Immature natural killer cell (primary cell): ENCODE measurements at regions not wholly inside any gene's neighbourhood (a gene's known extent, or its start where the extent isn't known, plus 50 kb on each side); places are given as distances from the start of the nearest gene placed in this dataset.
"Not testable (repeated sequence)": the region's sequence is repeated elsewhere in the genome, so short reads cannot be mapped to it uniquely, and the experiment has no call there.

ENCODE experiments used
- DNase-seq, 3 donors: peaks; one replicate each; pipeline ENCODE4 v3.0.0; 2022; ENCODE audit warnings: mixed read lengths in 1 of 3
- H3K27ac Mint-ChIP-seq, 6 donors: one replicate each; pipeline ENCODE4 v1.8.0; 2020; ENCODE audit warnings: mixed read lengths in 6 of 6, mild to moderate bottlenecking in 5 of 6, inconsistent platforms in 4 of 6, moderate library complexity in 3 of 6
- H3K27me3 Mint-ChIP-seq, 3 donors: one replicate each; pipeline ENCODE4 v1.8.0; 2020 to 2021; ENCODE audit warnings: low read depth in 3 of 3, mild to moderate bottlenecking in 3 of 3, mixed read lengths in 3 of 3, moderate library complexity in 3 of 3, inconsistent platforms in 1 of 3
- H3K36me3 Mint-ChIP-seq, 3 donors: one replicate each; pipeline ENCODE4 v1.8.0; 2020; ENCODE audit warnings: mixed read lengths in 3 of 3, inconsistent platforms in 2 of 3, mild to moderate bottlenecking in 2 of 3
- H3K4me1 Mint-ChIP-seq, 2 donors: one replicate each; pipeline ENCODE4 v1.8.0; 2020; ENCODE audit warnings: inconsistent platforms in 2 of 2, mild to moderate bottlenecking in 2 of 2, mixed read lengths in 2 of 2, moderate library complexity in 1 of 2
- H3K4me3 Mint-ChIP-seq, 5 donors: one replicate each; pipeline ENCODE4 v1.8.0; 2020; ENCODE audit warnings: mild to moderate bottlenecking in 5 of 5, mixed read lengths in 5 of 5, inconsistent platforms in 3 of 5, moderate library complexity in 3 of 5
- H3K9me3 Mint-ChIP-seq, 6 donors: one replicate each; pipeline ENCODE4 v1.8.0; 2020; ENCODE audit warnings: mild to moderate bottlenecking in 6 of 6, mixed read lengths in 6 of 6, inconsistent platforms in 4 of 6, moderate library complexity in 3 of 6

- not testable (repeated sequence) for DNase-seq, H3K27ac Mint-ChIP-seq, H3K36me3 Mint-ChIP-seq, H3K4me3 Mint-ChIP-seq, H3K4me1 Mint-ChIP-seq, H3K27me3 Mint-ChIP-seq
- H3K9me3 Mint-ChIP-seq = peaks cover 47 to 89% (median 74%) of the 10 kb centered on the region in 6 donors
Observed at GRCh38 chr21:9786092-9786491, 735.3 kb upstream of the TPTE start.

GRCh38 chr21:9788281-9788680, 733.1 kb upstream of the TPTE start:
- not testable (repeated sequence) for H3K27ac Mint-ChIP-seq, DNase-seq, H3K4me1 Mint-ChIP-seq, H3K27me3 Mint-ChIP-seq, H3K4me3 Mint-ChIP-seq
- peaks cover 44 to 89% (median 79%) of the 10 kb centered on the region in 6 donors for H3K9me3 Mint-ChIP-seq
- H3K36me3 Mint-ChIP-seq = peaks cover 3 to 15% (median 3%) of the 10 kb centered on the region in 3 donors

GRCh38 chr21:9790354-9790753, 731.0 kb upstream of the TPTE start:
- not testable (repeated sequence) for H3K4me1 Mint-ChIP-seq
- Mint-ChIP-seq H3K36me3 (peaks cover 0 to 15% (median 3%) of the 10 kb centered on the region in 3 donors), H3K9me3 (peaks cover 53 to 92% (median 80%) of the 10 kb centered on the region in 6 donors)

GRCh38 chr21:9791453-9791852, 729.9 kb upstream of the TPTE start:
- Mint-ChIP-seq H3K36me3 (peaks cover 0 to 15% (median 3%) of the 10 kb centered on the region in 3 donors), H3K9me3 (peaks cover 57 to 93% (median 80%) of the 10 kb centered on the region in 6 donors)
- not testable (repeated sequence) for H3K27ac Mint-ChIP-seq, H3K27me3 Mint-ChIP-seq, H3K4me3 Mint-ChIP-seq, H3K4me1 Mint-ChIP-seq, DNase-seq

More at GRCh38 chr21:9790354-9790753, 731.0 kb upstream of the TPTE start:
- not testable (repeated sequence) for H3K4me3 Mint-ChIP-seq, H3K27me3 Mint-ChIP-seq, DNase-seq, H3K27ac Mint-ChIP-seq

- not testable (repeated sequence) for H3K4me1 Mint-ChIP-seq, H3K27me3 Mint-ChIP-seq, DNase-seq, H3K27ac Mint-ChIP-seq, H3K4me3 Mint-ChIP-seq
- H3K36me3 Mint-ChIP-seq = peaks cover 0 to 11% (median 3%) of the 10 kb centered on the region in 3 donors
- H3K9me3 Mint-ChIP-seq = peaks cover 40 to 64% (median 53%) of the 10 kb centered on the region in 6 donors
Observed at GRCh38 chr21:9795291-9795690, 726.1 kb upstream of the TPTE start.

- H3K9me3 Mint-ChIP-seq = peaks cover 36 to 58% (median 48%) of the 10 kb centered on the region in 6 donors
- not testable (repeated sequence) for H3K27me3 Mint-ChIP-seq, H3K27ac Mint-ChIP-seq, H3K4me3 Mint-ChIP-seq, H3K4me1 Mint-ChIP-seq, DNase-seq
- H3K36me3 Mint-ChIP-seq = peaks cover 0 to 11% (median 3%) of the 10 kb centered on the region in 3 donors
Observed at GRCh38 chr21:9796293-9796692, 725.1 kb upstream of the TPTE start.

DNA sequence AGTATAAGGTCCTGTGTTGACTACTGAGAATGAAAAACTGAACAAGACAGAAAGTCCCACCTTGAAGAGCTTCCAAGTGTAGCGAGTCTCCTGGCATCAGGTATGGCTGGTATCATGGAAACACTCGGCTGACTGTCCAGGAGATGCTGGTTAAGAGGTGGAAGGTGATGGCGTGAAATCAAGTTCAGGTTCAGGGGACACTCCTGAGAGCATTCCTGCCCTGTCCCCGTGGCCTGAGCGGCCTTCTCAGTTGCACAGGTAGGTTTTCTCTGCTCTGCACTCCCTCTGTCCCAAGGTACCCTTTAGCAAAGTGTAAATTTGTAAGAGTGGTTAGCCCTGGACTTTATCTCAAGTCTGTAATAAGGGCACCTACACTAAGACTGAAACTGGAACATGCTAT, 713.7 kb upstream of the TPTE start:
- not testable (repeated sequence) for H3K4me1 Mint-ChIP-seq, H3K27me3 Mint-ChIP-seq, H3K4me3 Mint-ChIP-seq, H3K27ac Mint-ChIP-seq, DNase-seq, H3K9me3 Mint-ChIP-seq, H3K36me3 Mint-ChIP-seq

GRCh38 chr21:9811223-9812004, 710.0 kb upstream of the TPTE start:
- not testable (repeated sequence) for DNase-seq, H3K4me1 Mint-ChIP-seq, H3K36me3 Mint-ChIP-seq, H3K27ac Mint-ChIP-seq, H3K27me3 Mint-ChIP-seq, H3K4me3 Mint-ChIP-seq, H3K9me3 Mint-ChIP-seq

GRCh38 chr21:9812507-9812906, 708.9 kb upstream of the TPTE start:
- not testable (repeated sequence) for H3K27ac Mint-ChIP-seq, H3K4me3 Mint-ChIP-seq, H3K9me3 Mint-ChIP-seq, H3K4me1 Mint-ChIP-seq, DNase-seq, H3K36me3 Mint-ChIP-seq, H3K27me3 Mint-ChIP-seq

GRCh38 chr21:9813894-9814814, 707.2 kb upstream of the TPTE start:
- not testable (repeated sequence) for H3K27ac Mint-ChIP-seq, H3K4me1 Mint-ChIP-seq, H3K36me3 Mint-ChIP-seq, DNase-seq, H3K4me3 Mint-ChIP-seq, H3K9me3 Mint-ChIP-seq, H3K27me3 Mint-ChIP-seq

GRCh38 chr21:9815181-9815789, 706.1 kb upstream of the TPTE start:
- not testable (repeated sequence) for DNase-seq, H3K36me3 Mint-ChIP-seq, H3K4me3 Mint-ChIP-seq, H3K27ac Mint-ChIP-seq, H3K27me3 Mint-ChIP-seq, H3K4me1 Mint-ChIP-seq, H3K9me3 Mint-ChIP-seq

DNA sequence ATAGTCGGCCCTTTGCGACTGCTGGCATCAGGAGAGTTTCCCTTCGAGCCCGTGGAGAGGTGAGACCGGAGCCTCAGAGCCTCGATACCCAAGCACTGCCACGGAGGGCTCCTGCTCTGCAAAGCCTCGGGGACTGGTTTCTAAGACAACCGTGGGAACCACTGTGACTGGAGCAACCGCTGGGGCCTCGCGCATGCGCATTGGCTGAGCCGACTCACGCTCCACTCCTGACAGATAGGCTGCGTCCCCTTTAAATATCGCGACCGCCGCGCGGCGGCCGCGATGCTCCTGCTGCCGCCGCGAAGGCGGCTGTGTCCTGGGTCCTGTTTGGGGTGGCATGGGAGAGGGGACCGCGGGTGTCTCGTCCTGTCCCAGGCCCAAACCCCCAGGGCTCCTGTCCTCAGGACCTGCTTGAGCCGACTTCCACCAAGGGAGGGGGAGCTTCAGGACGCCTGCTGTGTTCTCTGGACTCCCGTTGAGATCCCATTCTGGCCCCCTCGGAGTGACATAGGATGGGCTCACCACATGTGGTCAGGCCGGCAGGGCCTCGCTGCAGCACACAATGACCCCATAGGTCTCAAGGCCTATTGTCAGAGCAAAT, 704.5 kb upstream of the TPTE start:
- H3K4me3 Mint-ChIP-seq, H3K4me1 Mint-ChIP-seq, DNase-seq, H3K36me3 Mint-ChIP-seq, H3K9me3 Mint-ChIP-seq, H3K27ac Mint-ChIP-seq, H3K27me3 Mint-ChIP-seq: not testable (repeated sequence)

GRCh38 chr21:9817841-9818441, 703.4 kb upstream of the TPTE start:
- not testable (repeated sequence) for H3K27ac Mint-ChIP-seq, H3K36me3 Mint-ChIP-seq, H3K4me1 Mint-ChIP-seq, DNase-seq, H3K27me3 Mint-ChIP-seq, H3K9me3 Mint-ChIP-seq, H3K4me3 Mint-ChIP-seq
